ENCODE measurements at regions not wholly inside any gene's neighbourhood (a gene's known extent, or its start where the extent isn't known, plus 50 kb on each side); places are given as distances from the start of the nearest gene placed in this dataset.
A peak's percentile ranks its signal among the peaks of the same experiment; 100 is the strongest.

DNA sequence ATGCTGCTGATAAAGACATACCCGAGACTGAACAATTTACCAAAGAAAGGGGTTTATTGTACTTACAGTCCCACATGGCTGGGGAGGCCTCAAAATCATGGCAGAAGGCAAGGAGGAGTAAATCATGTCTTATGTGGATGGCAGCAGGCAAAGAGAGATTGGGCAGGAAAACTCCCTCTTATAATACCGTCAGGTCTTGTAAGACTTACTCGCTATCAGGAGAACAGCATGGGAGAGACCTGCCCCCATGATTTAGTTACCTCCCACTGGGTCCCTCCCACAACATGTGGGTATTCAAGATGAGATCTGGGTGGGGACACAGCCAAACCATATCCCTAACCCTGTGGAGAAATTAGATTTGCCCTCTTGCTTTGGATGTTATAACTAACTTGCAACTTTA, 1068.0 kb upstream of the ZEB2 start:
- TF ChIP-seq REST (IDR thresholded peaks at IDR 0.05; ENCODE audit: insufficient replicate concordance, low read depth) (no peak), POLR2AphosphoS5 (IDR thresholded peaks at IDR 0.05; ENCODE audit: low read depth) (no peak), SPI1 (IDR thresholded peaks at IDR 0.05; ENCODE audit: borderline replicate concordance, low read depth) (no peak), GABPA (IDR thresholded peaks at IDR 0.05; ENCODE audit: low read depth) (no peak)
- TF ChIP-seq, protein P1, sequence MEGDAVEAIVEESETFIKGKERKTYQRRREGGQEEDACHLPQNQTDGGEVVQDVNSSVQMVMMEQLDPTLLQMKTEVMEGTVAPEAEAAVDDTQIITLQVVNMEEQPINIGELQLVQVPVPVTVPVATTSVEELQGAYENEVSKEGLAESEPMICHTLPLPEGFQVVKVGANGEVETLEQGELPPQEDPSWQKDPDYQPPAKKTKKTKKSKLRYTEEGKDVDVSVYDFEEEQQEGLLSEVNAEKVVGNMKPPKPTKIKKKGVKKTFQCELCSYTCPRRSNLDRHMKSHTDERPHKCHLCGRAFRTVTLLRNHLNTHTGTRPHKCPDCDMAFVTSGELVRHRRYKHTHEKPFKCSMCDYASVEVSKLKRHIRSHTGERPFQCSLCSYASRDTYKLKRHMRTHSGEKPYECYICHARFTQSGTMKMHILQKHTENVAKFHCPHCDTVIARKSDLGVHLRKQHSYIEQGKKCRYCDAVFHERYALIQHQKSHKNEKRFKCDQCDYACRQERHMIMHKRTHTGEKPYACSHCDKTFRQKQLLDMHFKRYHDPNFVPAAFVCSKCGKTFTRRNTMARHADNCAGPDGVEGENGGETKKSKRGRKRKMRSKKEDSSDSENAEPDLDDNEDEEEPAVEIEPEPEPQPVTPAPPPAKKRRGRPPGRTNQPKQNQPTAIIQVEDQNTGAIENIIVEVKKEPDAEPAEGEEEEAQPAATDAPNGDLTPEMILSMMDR (IDR thresholded peaks at IDR 0.05; ENCODE audit: insufficient read depth, low read length), result no peak
- no peak overlapping the region for H3K4me3 ChIP-seq (replicated peaks; ENCODE audit: insufficient read depth, low read length)
- no peaks in the 10 kb centered on the region for H3K27me3 ChIP-seq (ENCODE audit: insufficient read depth, poor library complexity, severe bottlenecking)
- no peak for DNase-seq (ENCODE audit: low read depth in 1 of 2, low spot score in 1 of 2)
- no peak overlapping the region for H3K27ac ChIP-seq (replicated peaks)

- H3K4me3 ChIP-seq (replicated peaks; ENCODE audit: insufficient read depth, low read length), result no peak overlapping the region
- peak; percentile 23 to 49 for DNase-seq (ENCODE audit: low read depth in 1 of 2, low spot score in 1 of 2)
- TF ChIP-seq REST (IDR thresholded peaks at IDR 0.05; ENCODE audit: insufficient replicate concordance, low read depth), result no peak
- peak; percentile 77 for TF ChIP-seq SPI1 (IDR thresholded peaks at IDR 0.05; ENCODE audit: borderline replicate concordance, low read depth)
- no peak overlapping the region for H3K27ac ChIP-seq (replicated peaks)
- H3K27me3 ChIP-seq (ENCODE audit: insufficient read depth, poor library complexity, severe bottlenecking), result no peaks in the 10 kb centered on the region
Measured at GRCh38 chr2:145584353-145584752, 1064.4 kb upstream of the ZEB2 start.

DNA sequence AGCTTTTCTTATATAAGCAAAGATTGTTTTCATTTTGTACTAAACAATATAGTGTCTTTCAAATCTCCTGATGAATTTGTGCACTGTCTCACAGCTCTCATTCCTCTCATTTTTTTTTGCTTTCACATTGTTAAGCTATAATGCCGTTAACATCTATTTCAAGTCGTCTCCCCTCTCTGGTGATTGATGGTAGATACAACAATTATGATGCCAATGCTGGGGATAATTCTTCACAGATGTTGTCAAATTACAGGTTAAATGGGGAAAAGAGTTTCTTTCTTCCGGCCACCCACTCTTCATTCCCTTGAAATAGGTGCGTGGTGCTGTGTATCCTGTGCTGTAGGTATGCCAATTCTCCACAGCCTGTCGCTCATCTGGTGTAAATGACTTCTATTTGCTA, 1053.7 kb upstream of the ZEB2 start:
- no peak overlapping the region for H3K4me3 ChIP-seq (replicated peaks; ENCODE audit: insufficient read depth, low read length)
- no peak for DNase-seq (ENCODE audit: low read depth in 1 of 2, low spot score in 1 of 2)
- TF ChIP-seq REST (IDR thresholded peaks at IDR 0.05; ENCODE audit: insufficient replicate concordance, low read depth) (no peak), POLR2AphosphoS5 (IDR thresholded peaks at IDR 0.05; ENCODE audit: low read depth) (no peak), SPI1 (IDR thresholded peaks at IDR 0.05; ENCODE audit: borderline replicate concordance, low read depth) (no peak)
- TF ChIP-seq, protein P1 (IDR thresholded peaks at IDR 0.05; ENCODE audit: insufficient read depth, low read length), result no peak
- H3K27ac ChIP-seq (replicated peaks), result no peak overlapping the region
- no peaks in the 10 kb centered on the region for H3K27me3 ChIP-seq (ENCODE audit: insufficient read depth, poor library complexity, severe bottlenecking)

- no peaks in the 10 kb centered on the region for H3K27me3 ChIP-seq (ENCODE audit: insufficient read depth, poor library complexity, severe bottlenecking)
- H3K27ac ChIP-seq (replicated peaks), result no peak overlapping the region
- no peak for DNase-seq (ENCODE audit: low read depth in 1 of 2, low spot score in 1 of 2)
- no peak overlapping the region for H3K4me3 ChIP-seq (replicated peaks; ENCODE audit: insufficient read depth, low read length)
- TF ChIP-seq SPI1 (IDR thresholded peaks at IDR 0.05; ENCODE audit: borderline replicate concordance, low read depth) (no peak), GABPA (IDR thresholded peaks at IDR 0.05; ENCODE audit: low read depth) (no peak)
- TF ChIP-seq, protein P1 (IDR thresholded peaks at IDR 0.05; ENCODE audit: insufficient read depth, low read length), result no peak
Measured at GRCh38 chr2:145572238-145572637, 1052.3 kb upstream of the ZEB2 start.

All from HL-60 (cell line).